ENCODE measurements at regions not wholly inside any gene's neighbourhood (a gene's known extent, or its start where the extent isn't known, plus 50 kb on each side); places are given as distances from the start of the nearest gene placed in this dataset.

DNA sequence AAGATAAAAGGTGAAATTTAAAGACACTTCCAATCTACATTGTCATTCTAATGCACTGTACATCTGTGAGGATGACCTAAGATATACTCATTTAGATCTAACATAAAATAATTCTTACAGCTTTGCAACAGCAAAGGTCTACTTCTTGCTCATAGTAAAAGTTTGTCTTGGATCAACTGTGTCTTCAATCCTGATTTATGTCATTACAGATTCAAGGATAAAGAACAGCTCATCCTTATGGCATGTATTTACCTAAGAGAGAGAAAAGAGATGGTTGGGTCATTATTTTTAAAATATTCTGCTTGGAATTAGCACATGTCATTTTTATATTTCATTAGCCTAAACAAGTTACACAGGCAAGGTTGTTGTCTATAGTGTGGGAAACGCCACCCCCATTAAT is 2193.1 kb downstream of the PCDH9 start:
- Histone ChIP-seq H3K4me1 (no peaks in the 10 kb centered on the region), H3K36me3 (no peaks in the 10 kb centered on the region), H3K27me3 (no peaks in the 10 kb centered on the region), H3K4me3 (no peak overlapping the region), H3K9me3 (no peaks in the 10 kb centered on the region), H3K27ac (no peak overlapping the region), H3K9ac (ENCODE audit: low read depth in 2 of 2, low read length in 2 of 2) (no peak overlapping the region)
- TF ChIP-seq, protein P1, sequence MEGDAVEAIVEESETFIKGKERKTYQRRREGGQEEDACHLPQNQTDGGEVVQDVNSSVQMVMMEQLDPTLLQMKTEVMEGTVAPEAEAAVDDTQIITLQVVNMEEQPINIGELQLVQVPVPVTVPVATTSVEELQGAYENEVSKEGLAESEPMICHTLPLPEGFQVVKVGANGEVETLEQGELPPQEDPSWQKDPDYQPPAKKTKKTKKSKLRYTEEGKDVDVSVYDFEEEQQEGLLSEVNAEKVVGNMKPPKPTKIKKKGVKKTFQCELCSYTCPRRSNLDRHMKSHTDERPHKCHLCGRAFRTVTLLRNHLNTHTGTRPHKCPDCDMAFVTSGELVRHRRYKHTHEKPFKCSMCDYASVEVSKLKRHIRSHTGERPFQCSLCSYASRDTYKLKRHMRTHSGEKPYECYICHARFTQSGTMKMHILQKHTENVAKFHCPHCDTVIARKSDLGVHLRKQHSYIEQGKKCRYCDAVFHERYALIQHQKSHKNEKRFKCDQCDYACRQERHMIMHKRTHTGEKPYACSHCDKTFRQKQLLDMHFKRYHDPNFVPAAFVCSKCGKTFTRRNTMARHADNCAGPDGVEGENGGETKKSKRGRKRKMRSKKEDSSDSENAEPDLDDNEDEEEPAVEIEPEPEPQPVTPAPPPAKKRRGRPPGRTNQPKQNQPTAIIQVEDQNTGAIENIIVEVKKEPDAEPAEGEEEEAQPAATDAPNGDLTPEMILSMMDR (IDR thresholded peaks at IDR 0.05) = no peak
- intact Hi-C loops (cut with DNase I) = no loop called here
- no peak for DNase-seq

DNA sequence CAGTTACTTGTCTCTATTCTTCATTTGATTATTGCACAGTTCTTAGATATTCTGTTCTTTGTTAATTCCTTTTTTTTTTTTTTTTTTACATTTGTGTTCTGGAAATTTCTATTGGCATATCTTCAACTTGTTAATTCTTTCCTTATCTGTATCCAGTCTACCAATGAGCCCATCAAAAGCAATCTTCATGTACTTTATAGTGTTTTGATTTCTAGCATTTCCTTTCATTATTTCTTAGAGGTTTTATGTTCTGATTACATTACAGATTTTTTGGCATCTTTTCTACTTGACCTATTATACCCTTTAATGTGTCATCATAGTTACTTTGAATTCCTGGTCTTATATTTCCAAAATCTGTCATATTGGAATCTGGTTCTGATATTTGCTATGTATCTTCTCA is 2194.8 kb downstream of the PCDH9 start:
- DNase-seq = no peak
- Histone ChIP-seq H3K4me1 (no peaks in the 10 kb centered on the region), H3K4me3 (no peak overlapping the region), H3K27me3 (no peaks in the 10 kb centered on the region), H3K9me3 (no peaks in the 10 kb centered on the region), H3K27ac (no peak overlapping the region), H3K9ac (ENCODE audit: low read depth in 2 of 2, low read length in 2 of 2) (no peak overlapping the region), H3K36me3 (no peaks in the 10 kb centered on the region)
- intact Hi-C loops (cut with DNase I) = no loop called here
- TF ChIP-seq, protein P1 (IDR thresholded peaks at IDR 0.05) = no peak

DNA sequence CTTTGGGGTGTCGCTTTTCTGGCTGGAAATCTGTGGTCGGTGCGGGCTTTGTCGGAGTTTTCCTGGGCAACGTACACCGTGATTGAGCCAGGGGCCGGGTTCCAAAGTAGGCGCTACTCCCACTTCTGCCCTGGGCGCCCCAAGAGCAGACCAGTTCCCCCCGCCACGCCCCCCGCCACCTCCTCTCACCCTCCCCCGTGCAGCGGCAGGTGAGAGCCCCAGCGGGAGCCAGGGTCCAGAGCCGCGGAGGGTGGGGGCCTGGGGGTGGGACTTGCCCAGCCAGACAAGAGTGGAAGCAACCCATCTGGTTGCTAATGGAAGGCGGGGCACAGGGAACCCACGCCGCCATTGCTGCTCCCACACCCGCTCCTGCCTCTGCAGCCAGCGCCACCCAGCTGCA is 2195.9 kb downstream of the PCDH9 start:
- DNase-seq = no peak
- intact Hi-C loops (cut with DNase I) = no loop called here
- Histone ChIP-seq H3K9me3 (no peaks in the 10 kb centered on the region), H3K27me3 (no peaks in the 10 kb centered on the region), H3K36me3 (no peaks in the 10 kb centered on the region), H3K27ac (no peak overlapping the region), H3K4me3 (no peak overlapping the region), H3K4me1 (no peaks in the 10 kb centered on the region), H3K9ac (ENCODE audit: low read depth in 2 of 2, low read length in 2 of 2) (no peak overlapping the region)
- TF ChIP-seq, protein P1 (IDR thresholded peaks at IDR 0.05) = no peak

DNA sequence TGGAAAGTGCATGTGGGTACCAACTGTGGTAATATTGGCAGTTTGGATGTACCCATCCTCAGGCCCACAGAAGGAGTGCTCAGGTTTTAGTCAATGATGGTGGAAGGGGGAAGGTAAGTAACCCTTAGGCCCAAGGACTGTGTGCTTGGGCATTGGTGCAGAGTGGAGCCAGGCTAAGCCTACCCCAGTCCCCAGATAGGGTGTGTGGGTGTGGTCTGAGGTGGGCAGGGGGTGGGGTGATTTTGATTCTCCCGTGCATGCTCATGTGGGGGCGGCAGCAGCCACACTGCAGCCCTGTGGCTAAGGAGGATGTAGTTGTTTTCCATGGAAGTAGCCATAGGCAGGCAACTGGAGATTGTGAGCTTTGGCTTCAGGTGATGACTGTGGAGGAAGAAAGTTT is 2197.3 kb downstream of the PCDH9 start:
- Histone ChIP-seq H3K4me1 (no peaks in the 10 kb centered on the region), H3K36me3 (no peaks in the 10 kb centered on the region), H3K27ac (no peak overlapping the region), H3K4me3 (no peak overlapping the region), H3K9ac (ENCODE audit: low read depth in 2 of 2, low read length in 2 of 2) (no peak overlapping the region), H3K27me3 (no peaks in the 10 kb centered on the region), H3K9me3 (no peaks in the 10 kb centered on the region)
- TF ChIP-seq, protein P1 (IDR thresholded peaks at IDR 0.05) = no peak
- DNase-seq = no peak
- intact Hi-C loops (cut with DNase I) = no loop called here

DNA sequence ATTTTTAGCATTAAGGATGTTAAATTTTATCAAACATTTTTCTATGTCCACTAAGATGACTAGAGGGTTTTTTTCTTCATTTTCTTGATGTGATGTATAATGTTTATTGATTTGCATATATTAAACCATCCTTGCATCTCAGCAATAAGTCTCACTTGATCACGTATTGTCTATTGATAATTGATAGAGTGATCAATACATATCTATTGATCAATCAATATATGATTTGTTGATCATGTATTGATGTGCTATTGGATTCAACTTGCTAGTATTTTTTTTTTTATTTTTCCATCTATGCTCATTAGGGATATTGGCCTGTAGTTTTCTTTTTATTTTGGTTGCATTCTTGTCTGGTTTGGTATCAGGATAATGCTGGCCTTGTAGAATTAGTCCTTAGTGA is 2202.0 kb downstream of the PCDH9 start:
- TF ChIP-seq, protein P1 (IDR thresholded peaks at IDR 0.05) = no peak
- intact Hi-C loops (cut with DNase I) = no loop called here
- H3K9me3 ChIP-seq = no peaks in the 10 kb centered on the region
- H3K27ac ChIP-seq = no peak overlapping the region
- no peaks in the 10 kb centered on the region for H3K27me3 ChIP-seq
- no peaks in the 10 kb centered on the region for H3K36me3 ChIP-seq
- H3K4me3 ChIP-seq = no peak overlapping the region
- DNase-seq = no peak
- no peaks in the 10 kb centered on the region for H3K4me1 ChIP-seq
- H3K9ac ChIP-seq (ENCODE audit: low read depth in 2 of 2, low read length in 2 of 2) = no peak overlapping the region

DNA sequence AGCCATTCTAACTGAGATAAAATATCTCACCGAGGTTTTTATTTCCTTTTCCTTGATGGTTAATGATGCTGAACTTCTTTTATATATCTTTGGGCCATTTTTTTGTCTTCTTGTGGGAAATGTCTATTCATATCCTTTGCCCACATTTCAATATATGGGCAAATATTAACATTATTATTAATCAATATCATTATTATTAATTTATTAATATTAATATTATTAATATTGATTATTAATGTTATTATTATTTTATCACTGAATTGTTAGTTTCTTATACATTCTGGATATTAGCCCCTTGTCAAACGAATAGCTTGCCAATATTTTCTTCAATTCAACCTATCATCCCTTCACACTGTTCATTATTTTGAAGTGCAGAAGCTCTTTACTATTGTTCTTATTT is 2203.6 kb downstream of the PCDH9 start:
- Histone ChIP-seq H3K27ac (no peak overlapping the region), H3K36me3 (no peaks in the 10 kb centered on the region), H3K4me3 (no peak overlapping the region), H3K27me3 (no peaks in the 10 kb centered on the region), H3K9me3 (no peaks in the 10 kb centered on the region), H3K9ac (ENCODE audit: low read depth in 2 of 2, low read length in 2 of 2) (no peak overlapping the region), H3K4me1 (no peaks in the 10 kb centered on the region)
- DNase-seq = no peak
- TF ChIP-seq, protein P1 (IDR thresholded peaks at IDR 0.05) = no peak
- intact Hi-C loops (cut with DNase I) = no loop called here

Measured in colonic mucosa (tissue), 4 donors.